ENCODE measurements at regions not wholly inside any gene's neighbourhood (a gene's known extent, or its start where the extent isn't known, plus 50 kb on each side); places are given as distances from the start of the nearest gene placed in this dataset.
"Not testable (repeated sequence)": the region's sequence is repeated elsewhere in the genome, so short reads cannot be mapped to it uniquely, and the experiment has no call there.

DNA sequence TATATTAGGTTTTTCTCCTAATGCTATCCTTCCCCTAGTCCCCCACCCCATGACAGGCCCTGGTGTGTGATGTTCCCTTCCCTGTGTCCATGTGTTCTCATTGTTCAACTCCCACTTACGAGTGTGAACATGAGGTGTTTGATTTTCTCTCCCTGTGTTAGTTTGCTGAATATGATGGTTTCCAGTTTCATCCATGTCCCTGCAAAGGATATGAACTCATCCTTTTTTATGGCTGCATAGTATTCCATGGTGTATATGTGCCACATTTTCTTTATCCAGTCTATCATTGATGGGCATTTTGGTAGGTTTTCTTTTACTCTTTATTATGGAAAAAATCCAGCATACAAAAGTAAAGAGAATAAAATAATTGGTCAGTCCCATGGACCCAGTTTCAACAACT lies 126.1 kb downstream of the PHETA1 start:
- not testable (repeated sequence) for H3K4me3 ChIP-seq (ENCODE audit: low read length); H3K27me3 ChIP-seq (ENCODE audit: control insufficient read depth, insufficient read depth, low read length); H3K9me3 ChIP-seq (ENCODE audit: control insufficient read depth, low read length); H3K4me1 ChIP-seq (ENCODE audit: control insufficient read depth, insufficient read depth, low read length); H3K9ac ChIP-seq (ENCODE audit: low read length); H3K36me3 ChIP-seq (ENCODE audit: control insufficient read depth, insufficient read depth, low read length)

GRCh38 chr12:111242184-111242583 lies 126.7 kb downstream of the PHETA1 start:
- H3K27me3 ChIP-seq (ENCODE audit: control insufficient read depth, insufficient read depth, low read length), result no peaks in the 10 kb centered on the region
- no peak overlapping the region for H3K4me3 ChIP-seq (ENCODE audit: low read length)
- no peaks in the 10 kb centered on the region for H3K4me1 ChIP-seq (ENCODE audit: control insufficient read depth, insufficient read depth, low read length)
- no peaks in the 10 kb centered on the region for H3K9me3 ChIP-seq (ENCODE audit: control insufficient read depth, low read length)
- H3K9ac ChIP-seq (ENCODE audit: low read length), result no peak overlapping the region
- no peaks in the 10 kb centered on the region for H3K36me3 ChIP-seq (ENCODE audit: control insufficient read depth, insufficient read depth, low read length)

DNA sequence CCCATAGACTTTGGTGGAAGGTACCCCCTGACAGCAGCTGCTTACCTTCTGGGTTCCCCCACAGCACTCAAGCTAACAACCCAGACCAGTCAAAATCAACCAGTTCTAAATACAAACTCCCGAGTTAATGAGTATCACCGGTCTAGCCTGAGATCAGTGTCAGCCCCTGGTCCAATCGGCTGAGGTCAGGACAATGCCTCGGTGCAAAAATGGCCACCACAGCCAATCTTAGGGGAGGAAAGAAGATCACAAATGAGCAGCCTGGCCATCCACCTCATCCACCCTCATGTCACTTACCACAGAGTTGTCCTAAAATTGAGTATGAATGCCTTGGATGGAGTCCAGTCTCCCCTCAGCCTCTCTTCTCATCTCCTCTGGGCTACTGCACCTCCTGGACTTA lies 128.5 kb downstream of the PHETA1 start:
- H3K4me3 ChIP-seq (ENCODE audit: low read length), result no peak overlapping the region
- H3K9ac ChIP-seq (ENCODE audit: low read length), result no peak overlapping the region
- H3K27me3 ChIP-seq (ENCODE audit: control insufficient read depth, insufficient read depth, low read length), result no peaks in the 10 kb centered on the region
- no peaks in the 10 kb centered on the region for H3K36me3 ChIP-seq (ENCODE audit: control insufficient read depth, insufficient read depth, low read length)
- no peaks in the 10 kb centered on the region for H3K9me3 ChIP-seq (ENCODE audit: control insufficient read depth, low read length)
- no peaks in the 10 kb centered on the region for H3K4me1 ChIP-seq (ENCODE audit: control insufficient read depth, insufficient read depth, low read length)

- H3K36me3 ChIP-seq (ENCODE audit: control insufficient read depth, insufficient read depth, low read length), result no peaks in the 10 kb centered on the region
- no peaks in the 10 kb centered on the region for H3K27me3 ChIP-seq (ENCODE audit: control insufficient read depth, insufficient read depth, low read length)
- no peak overlapping the region for H3K4me3 ChIP-seq (ENCODE audit: low read length)
- H3K9ac ChIP-seq (ENCODE audit: low read length), result no peak overlapping the region
- H3K4me1 ChIP-seq (ENCODE audit: control insufficient read depth, insufficient read depth, low read length), result no peaks in the 10 kb centered on the region
- H3K9me3 ChIP-seq (ENCODE audit: control insufficient read depth, low read length), result no peaks in the 10 kb centered on the region
Measured at GRCh38 chr12:111239235-111239634, 129.7 kb downstream of the PHETA1 start.

DNA sequence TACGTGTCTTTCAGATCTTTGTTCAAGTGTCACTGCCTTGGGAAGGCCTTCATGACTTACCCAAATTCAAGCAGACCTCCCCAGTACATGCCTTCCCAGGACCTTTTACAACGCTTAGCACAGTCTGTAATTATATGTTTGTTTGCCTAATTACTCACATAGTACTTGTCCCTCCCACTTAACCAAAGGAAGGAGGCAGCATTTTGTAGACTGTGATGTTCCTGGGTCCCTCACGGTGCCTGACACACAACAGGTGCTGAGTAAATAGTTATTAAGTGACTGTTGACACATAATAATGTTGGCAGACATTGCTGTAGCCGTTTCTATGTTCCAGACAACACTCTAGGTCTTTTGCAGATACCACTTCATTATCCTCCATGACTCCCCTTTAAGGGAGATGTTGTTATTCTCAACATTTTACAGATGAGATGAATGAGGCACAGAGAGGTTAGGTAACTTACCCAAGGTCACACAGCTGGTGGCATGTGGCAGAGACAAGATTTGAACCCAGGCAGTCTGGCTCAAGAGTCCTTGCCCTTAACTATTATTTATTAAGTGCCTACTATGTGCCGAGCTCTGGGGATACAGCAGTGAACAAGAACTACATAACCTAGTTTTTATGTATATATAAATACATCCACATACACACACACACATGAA lies 130.7 kb downstream of the PHETA1 start:
- Histone ChIP-seq H3K36me3 (ENCODE audit: control insufficient read depth, insufficient read depth, low read length) (no peaks in the 10 kb centered on the region), H3K9me3 (ENCODE audit: control insufficient read depth, low read length) (no peaks in the 10 kb centered on the region), H3K4me1 (ENCODE audit: control insufficient read depth, insufficient read depth, low read length) (no peaks in the 10 kb centered on the region), H3K27me3 (ENCODE audit: control insufficient read depth, insufficient read depth, low read length) (no peaks in the 10 kb centered on the region), H3K9ac (ENCODE audit: low read length) (no peak overlapping the region), H3K4me3 (ENCODE audit: low read length) (no peak overlapping the region)

DNA sequence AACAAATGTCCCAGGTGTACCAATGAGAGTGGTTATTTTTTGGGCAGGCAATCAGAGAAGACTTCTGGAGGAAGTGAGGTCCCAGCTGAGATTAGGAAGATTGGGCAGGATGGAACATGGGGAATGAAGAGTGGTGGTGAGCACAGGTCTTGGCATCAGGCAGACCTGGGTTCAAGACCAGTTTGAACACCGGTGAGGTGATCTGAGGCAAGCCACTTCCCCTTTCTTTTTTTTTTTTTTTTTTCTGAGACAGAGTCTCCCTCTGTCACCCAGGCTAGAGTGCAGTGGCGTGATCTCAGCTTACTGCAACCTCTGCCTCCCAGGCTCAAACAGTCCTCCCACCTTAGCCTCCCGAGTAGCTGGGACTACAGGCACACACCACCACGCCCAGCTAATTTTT lies 134.4 kb downstream of the PHETA1 start:
- not testable (repeated sequence) for H3K4me3 ChIP-seq (ENCODE audit: low read length); H3K4me1 ChIP-seq (ENCODE audit: control insufficient read depth, insufficient read depth, low read length); H3K9ac ChIP-seq (ENCODE audit: low read length); H3K36me3 ChIP-seq (ENCODE audit: control insufficient read depth, insufficient read depth, low read length); H3K9me3 ChIP-seq (ENCODE audit: control insufficient read depth, low read length); H3K27me3 ChIP-seq (ENCODE audit: control insufficient read depth, insufficient read depth, low read length)

GRCh38 chr12:111233786-111234185 lies 135.1 kb downstream of the PHETA1 start:
- H3K4me1 ChIP-seq (ENCODE audit: control insufficient read depth, insufficient read depth, low read length), result no peaks in the 10 kb centered on the region
- no peaks in the 10 kb centered on the region for H3K9me3 ChIP-seq (ENCODE audit: control insufficient read depth, low read length)
- no peaks in the 10 kb centered on the region for H3K27me3 ChIP-seq (ENCODE audit: control insufficient read depth, insufficient read depth, low read length)
- H3K4me3 ChIP-seq (ENCODE audit: low read length), result no peak overlapping the region
- no peaks in the 10 kb centered on the region for H3K36me3 ChIP-seq (ENCODE audit: control insufficient read depth, insufficient read depth, low read length)
- H3K9ac ChIP-seq (ENCODE audit: low read length), result no peak overlapping the region

- no peaks in the 10 kb centered on the region for H3K9me3 ChIP-seq (ENCODE audit: control insufficient read depth, low read length)
- H3K4me1 ChIP-seq (ENCODE audit: control insufficient read depth, insufficient read depth, low read length), result no peaks in the 10 kb centered on the region
- no peak overlapping the region for H3K9ac ChIP-seq (ENCODE audit: low read length)
- no peaks in the 10 kb centered on the region for H3K36me3 ChIP-seq (ENCODE audit: control insufficient read depth, insufficient read depth, low read length)
- H3K4me3 ChIP-seq (ENCODE audit: low read length), result no peak overlapping the region
- no peaks in the 10 kb centered on the region for H3K27me3 ChIP-seq (ENCODE audit: control insufficient read depth, insufficient read depth, low read length)
Measured at GRCh38 chr12:111230649-111231048, 138.2 kb downstream of the PHETA1 start.

DNA sequence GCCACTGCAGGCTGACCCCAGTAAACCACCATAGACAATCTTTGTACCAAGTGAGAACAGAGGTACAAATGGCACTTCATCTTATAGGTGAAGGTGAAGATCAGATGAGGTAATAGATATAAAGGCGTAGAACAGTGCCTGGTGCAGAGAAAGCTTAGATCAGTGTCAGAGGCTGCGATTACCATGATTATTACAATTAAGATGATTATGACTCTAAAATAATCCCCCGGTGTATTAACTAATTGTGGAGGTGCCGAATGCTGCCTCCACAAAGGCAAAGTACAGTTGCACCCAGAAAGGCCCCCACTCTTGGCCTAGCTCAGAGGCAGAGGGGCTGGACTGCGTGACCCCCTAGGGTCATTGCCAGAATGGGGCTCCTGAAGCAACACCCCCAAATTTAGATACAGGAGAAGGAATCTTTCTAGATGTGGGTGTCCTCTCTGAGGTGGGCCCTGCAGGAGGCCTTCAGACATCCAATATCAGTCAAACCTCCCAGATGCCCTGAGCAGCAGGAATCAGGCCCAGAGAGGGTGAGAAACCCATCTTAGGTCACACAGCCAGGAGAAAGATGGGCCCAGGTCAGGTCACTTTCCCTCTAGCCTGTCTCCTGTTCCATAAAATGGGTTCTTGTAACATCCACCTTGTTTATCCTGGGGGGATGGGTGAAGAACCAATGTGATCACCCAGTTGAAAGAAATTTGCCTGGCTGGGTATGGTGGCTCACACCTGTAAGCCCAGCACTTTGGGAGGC lies 139.8 kb downstream of the PHETA1 start:
- Histone ChIP-seq H3K4me3 (ENCODE audit: low read length) (no peak overlapping the region), H3K36me3 (ENCODE audit: control insufficient read depth, insufficient read depth, low read length) (no peaks in the 10 kb centered on the region), H3K4me1 (ENCODE audit: control insufficient read depth, insufficient read depth, low read length) (no peaks in the 10 kb centered on the region), H3K9ac (ENCODE audit: low read length) (no peak overlapping the region), H3K9me3 (ENCODE audit: control insufficient read depth, low read length) (no peaks in the 10 kb centered on the region), H3K27me3 (ENCODE audit: control insufficient read depth, insufficient read depth, low read length) (no peaks in the 10 kb centered on the region)

DNA sequence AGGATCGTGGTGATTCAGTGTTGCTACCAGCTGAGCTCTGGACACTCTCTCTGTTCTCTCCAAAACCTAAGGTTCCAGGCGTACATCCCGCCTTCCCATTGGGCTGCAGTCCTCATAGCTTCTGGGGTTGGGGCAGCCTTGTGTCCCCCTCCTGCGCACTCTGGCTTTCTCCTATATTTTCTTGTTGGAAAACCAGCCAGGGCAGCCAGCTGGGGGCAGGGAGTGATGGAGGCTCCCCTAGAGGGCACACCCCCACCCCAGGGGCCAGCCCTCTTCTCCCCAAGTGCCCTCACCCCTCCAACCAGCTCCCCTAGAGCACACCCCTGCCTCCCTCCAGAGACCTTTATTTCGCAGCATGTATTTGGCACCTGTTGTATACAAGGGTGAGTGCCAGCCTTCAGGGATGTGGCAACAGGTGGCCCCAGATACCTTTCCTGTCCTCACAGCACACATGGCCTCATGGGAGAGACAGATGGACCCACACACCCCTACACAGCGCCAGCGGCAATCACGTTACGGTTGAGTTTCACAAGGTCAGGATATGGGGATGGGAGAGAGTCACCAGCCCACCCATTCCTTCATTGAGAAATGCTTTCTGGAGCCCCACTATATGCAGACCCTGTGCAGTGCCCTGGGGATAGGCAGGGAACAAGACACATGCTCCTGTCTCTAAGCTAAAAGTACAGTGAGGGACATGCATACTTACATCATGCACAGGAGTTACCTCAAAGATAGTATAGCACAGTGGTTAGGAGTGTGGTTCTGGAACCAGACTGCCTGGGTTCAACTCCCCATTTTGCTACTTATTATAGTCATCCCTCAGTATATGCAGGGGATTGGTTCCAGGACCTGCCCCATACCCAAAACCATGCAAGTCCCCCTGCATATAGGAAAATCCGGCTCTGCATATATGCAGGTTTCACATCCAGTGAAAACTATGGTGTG lies 141.1 kb downstream of the PHETA1 start:
- Histone ChIP-seq H3K9ac (ENCODE audit: low read length) (no peak overlapping the region), H3K4me3 (ENCODE audit: low read length) (no peak overlapping the region), H3K36me3 (ENCODE audit: control insufficient read depth, insufficient read depth, low read length) (no peaks in the 10 kb centered on the region), H3K9me3 (ENCODE audit: control insufficient read depth, low read length) (no peaks in the 10 kb centered on the region), H3K27me3 (ENCODE audit: control insufficient read depth, insufficient read depth, low read length) (no peaks in the 10 kb centered on the region), H3K4me1 (ENCODE audit: control insufficient read depth, insufficient read depth, low read length) (no peaks in the 10 kb centered on the region)

DNA sequence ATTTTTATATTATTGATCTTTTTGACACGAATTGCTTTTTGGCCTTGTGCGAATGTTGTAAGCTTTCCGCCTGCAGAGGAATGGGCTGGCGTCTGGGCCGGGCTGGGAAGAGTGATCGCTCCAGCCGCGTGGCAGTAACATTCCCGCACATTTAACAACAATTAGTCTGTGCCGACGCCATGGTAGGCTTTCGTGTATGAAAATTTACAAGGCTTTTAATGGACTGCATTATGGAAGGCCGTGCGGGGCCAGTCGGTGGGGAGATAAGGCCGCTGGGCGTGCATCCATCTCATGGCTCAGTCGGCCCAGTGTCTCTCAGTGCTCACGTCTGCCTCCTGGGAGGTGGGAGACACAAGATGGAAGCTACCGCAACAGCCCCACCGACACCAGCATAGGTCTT lies 142.2 kb downstream of the PHETA1 start:
- H3K4me1 ChIP-seq (ENCODE audit: control insufficient read depth, insufficient read depth, low read length), result no peaks in the 10 kb centered on the region
- no peak overlapping the region for H3K4me3 ChIP-seq (ENCODE audit: low read length)
- H3K36me3 ChIP-seq (ENCODE audit: control insufficient read depth, insufficient read depth, low read length), result no peaks in the 10 kb centered on the region
- H3K27me3 ChIP-seq (ENCODE audit: control insufficient read depth, insufficient read depth, low read length), result no peaks in the 10 kb centered on the region
- no peaks in the 10 kb centered on the region for H3K9me3 ChIP-seq (ENCODE audit: control insufficient read depth, low read length)
- H3K9ac ChIP-seq (ENCODE audit: low read length), result no peak overlapping the region

DNA sequence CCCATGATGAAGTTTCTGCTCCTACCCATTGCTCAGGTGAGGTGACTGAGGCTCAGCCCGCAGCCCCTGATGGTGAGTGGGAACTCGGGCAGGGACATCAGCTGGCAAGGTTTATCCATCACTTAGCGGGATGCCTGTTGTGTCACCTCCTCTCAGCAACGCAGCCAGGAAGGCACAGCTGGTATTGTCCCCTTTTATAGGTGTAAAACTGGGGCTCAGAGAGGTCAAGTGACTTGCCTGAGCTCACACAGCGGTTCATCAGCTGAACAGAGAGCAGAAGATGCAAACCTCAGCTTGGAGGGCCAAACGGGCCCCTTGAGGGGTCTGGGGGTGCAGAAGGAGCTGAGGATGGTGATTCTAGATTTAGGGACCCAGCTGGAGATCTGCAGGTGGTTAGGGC lies 143.6 kb downstream of the PHETA1 start:
- Histone ChIP-seq H3K36me3 (ENCODE audit: control insufficient read depth, insufficient read depth, low read length) (no peaks in the 10 kb centered on the region), H3K4me1 (ENCODE audit: control insufficient read depth, insufficient read depth, low read length) (no peaks in the 10 kb centered on the region), H3K4me3 (ENCODE audit: low read length) (no peak overlapping the region), H3K27me3 (ENCODE audit: control insufficient read depth, insufficient read depth, low read length) (no peaks in the 10 kb centered on the region), H3K9me3 (ENCODE audit: control insufficient read depth, low read length) (no peaks in the 10 kb centered on the region), H3K9ac (ENCODE audit: low read length) (no peak overlapping the region)
